ENCODE measurements at regions not wholly inside any gene's neighbourhood (a gene's known extent, or its start where the extent isn't known, plus 50 kb on each side); places are given as distances from the start of the nearest gene placed in this dataset.

DNA sequence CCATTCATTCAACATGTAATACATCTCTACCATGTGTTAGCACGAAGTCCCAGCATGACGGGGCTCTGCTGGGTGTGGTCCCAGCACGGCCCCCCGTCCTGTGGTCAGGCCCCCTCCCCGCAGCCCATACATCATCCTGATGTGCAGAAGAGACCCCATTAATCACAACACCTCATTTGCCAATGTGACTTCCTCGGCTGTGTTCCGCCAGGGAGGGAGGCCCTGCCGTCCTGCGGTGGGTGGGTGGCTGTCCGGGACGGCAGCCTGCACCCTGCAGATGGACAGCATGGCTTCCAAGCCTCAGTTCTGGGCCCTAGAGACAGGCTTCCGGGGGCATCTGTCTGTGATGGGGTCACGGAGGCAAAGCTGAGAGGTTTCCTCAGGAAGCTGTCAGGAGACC lies 254.0 kb downstream of the CYP26B1 start:
- TF ChIP-seq, protein P1, sequence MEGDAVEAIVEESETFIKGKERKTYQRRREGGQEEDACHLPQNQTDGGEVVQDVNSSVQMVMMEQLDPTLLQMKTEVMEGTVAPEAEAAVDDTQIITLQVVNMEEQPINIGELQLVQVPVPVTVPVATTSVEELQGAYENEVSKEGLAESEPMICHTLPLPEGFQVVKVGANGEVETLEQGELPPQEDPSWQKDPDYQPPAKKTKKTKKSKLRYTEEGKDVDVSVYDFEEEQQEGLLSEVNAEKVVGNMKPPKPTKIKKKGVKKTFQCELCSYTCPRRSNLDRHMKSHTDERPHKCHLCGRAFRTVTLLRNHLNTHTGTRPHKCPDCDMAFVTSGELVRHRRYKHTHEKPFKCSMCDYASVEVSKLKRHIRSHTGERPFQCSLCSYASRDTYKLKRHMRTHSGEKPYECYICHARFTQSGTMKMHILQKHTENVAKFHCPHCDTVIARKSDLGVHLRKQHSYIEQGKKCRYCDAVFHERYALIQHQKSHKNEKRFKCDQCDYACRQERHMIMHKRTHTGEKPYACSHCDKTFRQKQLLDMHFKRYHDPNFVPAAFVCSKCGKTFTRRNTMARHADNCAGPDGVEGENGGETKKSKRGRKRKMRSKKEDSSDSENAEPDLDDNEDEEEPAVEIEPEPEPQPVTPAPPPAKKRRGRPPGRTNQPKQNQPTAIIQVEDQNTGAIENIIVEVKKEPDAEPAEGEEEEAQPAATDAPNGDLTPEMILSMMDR (IDR thresholded peaks at IDR 0.05; ENCODE audit: low read depth, low read length): no peak

DNA sequence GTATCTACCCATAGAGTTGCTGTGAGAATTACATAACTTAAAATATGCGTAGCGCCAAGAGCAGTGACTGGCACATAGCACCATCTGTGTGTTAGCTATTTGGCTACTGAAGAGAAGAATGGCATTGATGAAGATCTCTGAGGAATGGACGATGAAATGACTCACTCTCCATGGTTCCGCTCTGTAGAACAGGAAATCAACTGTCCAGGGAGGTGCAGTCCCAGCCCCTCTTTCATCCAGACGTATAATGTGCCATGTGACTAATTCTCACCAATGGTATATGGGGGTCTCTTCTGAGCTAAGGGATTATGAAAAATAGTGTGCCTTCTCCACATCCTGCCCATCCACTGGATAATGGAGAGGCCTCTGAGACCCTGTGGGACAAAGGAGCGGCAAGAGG lies 254.8 kb downstream of the CYP26B1 start:
- no peak for DNase-seq (ENCODE audit: low read depth in 1 of 2, low spot score in 1 of 2)

More for the DNA sequence above, 254.0 kb downstream of the CYP26B1 start:
- Histone ChIP-seq H3K36me3 (no peaks in the 10 kb centered on the region), H3K4me1 (ENCODE audit: low read depth) (no peaks in the 10 kb centered on the region), H3K9me3 (ENCODE audit: low read depth) (no peaks in the 10 kb centered on the region), H3K27ac (no peak overlapping the region), H3K4me3 (no peak overlapping the region), H3K27me3 (peaks cover 7% of the 10 kb centered on the region)
- DNase-seq (ENCODE audit: low read depth in 1 of 2, low spot score in 1 of 2): no peak

DNA sequence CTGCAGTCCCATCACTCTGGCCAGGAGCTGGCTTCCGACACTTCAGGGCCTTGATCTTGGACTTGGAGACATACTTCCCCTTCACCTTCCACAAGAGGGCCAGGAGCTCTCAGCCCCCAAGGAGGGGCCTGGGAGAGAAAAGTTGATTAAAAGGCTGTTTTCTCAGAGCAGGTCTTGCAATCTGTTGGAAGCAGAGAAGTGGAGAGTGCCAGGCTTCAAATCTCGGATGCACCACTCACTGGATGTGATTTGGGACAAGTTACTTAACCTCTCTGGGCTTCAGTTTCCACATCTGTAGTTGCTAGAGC lies 255.3 kb downstream of the CYP26B1 start:
- peaks cover 7% of the 10 kb centered on the region for H3K27me3 ChIP-seq
- H3K4me3 ChIP-seq: no peak overlapping the region
- H3K4me1 ChIP-seq (ENCODE audit: low read depth): no peaks in the 10 kb centered on the region
- H3K36me3 ChIP-seq: no peaks in the 10 kb centered on the region
- no peak for DNase-seq (ENCODE audit: low read depth in 1 of 2, low spot score in 1 of 2)
- no peaks in the 10 kb centered on the region for H3K9me3 ChIP-seq (ENCODE audit: low read depth)
- TF ChIP-seq, protein P1 (IDR thresholded peaks at IDR 0.05; ENCODE audit: low read depth, low read length): no peak
- no peak overlapping the region for H3K27ac ChIP-seq

More for the DNA sequence above, 254.8 kb downstream of the CYP26B1 start:
- H3K36me3 ChIP-seq: no peaks in the 10 kb centered on the region
- H3K27me3 ChIP-seq: peaks cover 7% of the 10 kb centered on the region
- TF ChIP-seq, protein P1 (IDR thresholded peaks at IDR 0.05; ENCODE audit: low read depth, low read length): no peak
- no peak overlapping the region for H3K4me3 ChIP-seq
- no peaks in the 10 kb centered on the region for H3K9me3 ChIP-seq (ENCODE audit: low read depth)
- H3K4me1 ChIP-seq (ENCODE audit: low read depth): no peaks in the 10 kb centered on the region
- H3K27ac ChIP-seq: no peak overlapping the region

DNA sequence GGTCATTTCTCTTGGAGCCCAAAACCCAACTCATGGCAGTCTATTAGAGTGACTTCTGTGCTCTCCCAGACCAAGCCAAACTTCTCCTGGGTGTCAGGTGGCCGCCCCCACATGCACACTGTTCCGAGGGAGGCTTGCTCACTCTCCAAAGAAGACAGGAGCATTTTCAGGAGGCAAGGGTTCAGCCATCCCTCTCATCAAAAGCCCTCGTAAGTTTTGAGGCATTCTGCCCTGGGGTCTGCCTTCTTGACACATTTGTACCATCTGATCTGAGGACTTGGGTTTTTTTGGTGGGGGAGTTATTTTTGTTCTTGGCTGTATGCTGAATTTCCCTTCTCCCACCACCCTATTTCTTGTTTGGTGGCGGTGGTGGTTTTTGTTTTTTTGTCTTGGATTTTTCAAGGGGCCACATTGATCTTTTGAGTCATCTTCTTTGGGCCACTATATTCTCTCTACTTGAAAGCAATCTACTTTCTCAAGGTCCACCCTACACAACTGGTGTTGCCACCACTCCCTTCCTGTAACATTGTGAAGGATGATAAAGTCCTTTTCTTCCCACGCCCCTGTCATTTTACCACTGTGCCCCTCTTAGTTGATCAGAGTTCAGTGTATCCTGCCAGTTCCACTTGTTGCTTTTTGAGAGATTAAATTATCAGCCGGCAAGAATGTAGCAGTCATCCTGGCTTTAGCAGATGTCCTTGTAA lies 255.8 kb downstream of the CYP26B1 start:
- TF ChIP-seq, protein P1 (IDR thresholded peaks at IDR 0.05; ENCODE audit: low read depth, low read length): no peak
- Histone ChIP-seq H3K4me1 (ENCODE audit: low read depth) (no peaks in the 10 kb centered on the region), H3K9me3 (ENCODE audit: low read depth) (no peaks in the 10 kb centered on the region), H3K4me3 (no peak overlapping the region), H3K27ac (no peak overlapping the region), H3K27me3 (peaks cover 7% of the 10 kb centered on the region), H3K36me3 (no peaks in the 10 kb centered on the region)
- DNase-seq (ENCODE audit: low read depth in 1 of 2, low spot score in 1 of 2): no peak

DNA sequence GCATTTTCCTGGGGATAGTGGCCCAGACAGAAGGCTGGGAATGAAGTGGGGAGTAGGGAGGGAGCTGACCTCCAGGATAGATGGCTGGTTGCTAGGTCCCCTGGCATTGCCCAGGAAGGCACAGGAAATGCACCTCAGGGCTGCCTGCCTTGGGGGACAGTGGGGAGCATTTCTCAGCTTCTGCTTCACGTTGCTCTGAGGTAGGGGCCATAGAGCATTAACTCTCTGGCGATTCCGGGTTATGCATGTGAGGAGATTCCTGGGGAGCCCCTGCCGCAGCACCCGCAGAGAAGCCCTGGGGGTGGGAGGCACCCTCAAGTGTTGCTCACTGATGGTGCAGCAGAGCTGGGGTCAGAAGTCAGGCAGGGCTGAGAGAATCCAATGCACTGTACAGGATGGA lies 256.5 kb downstream of the CYP26B1 start:
- no peaks in the 10 kb centered on the region for H3K4me1 ChIP-seq (ENCODE audit: low read depth)
- H3K9me3 ChIP-seq (ENCODE audit: low read depth): no peaks in the 10 kb centered on the region
- no peak overlapping the region for H3K27ac ChIP-seq
- no peak for DNase-seq (ENCODE audit: low read depth in 1 of 2, low spot score in 1 of 2)
- no peaks in the 10 kb centered on the region for H3K36me3 ChIP-seq
- TF ChIP-seq, protein P1 (IDR thresholded peaks at IDR 0.05; ENCODE audit: low read depth, low read length): no peak
- H3K4me3 ChIP-seq: no peak overlapping the region
- H3K27me3 ChIP-seq: peaks cover 7% of the 10 kb centered on the region
